ENCODE measurements at regions not wholly inside any gene's neighbourhood (a gene's known extent, or its start where the extent isn't known, plus 50 kb on each side); places are given as distances from the start of the nearest gene placed in this dataset.

GRCh38 chr5:7000310-7000709 is 287.1 kb downstream of the TENT4A start:
- TF ChIP-seq CTCF (IDR thresholded peaks at IDR 0.05; ENCODE audit: control extremely low read depth in 1 of 3, insufficient read depth in 1 of 3, low read depth in 1 of 3, low read length in 3 of 3): no peak
- TF ChIP-seq TAF1 (IDR thresholded peaks at IDR 0.05; ENCODE audit: low read depth, low read length): no peak
- TF ChIP-seq BRCA1 (IDR thresholded peaks at IDR 0.05; ENCODE audit: low read depth, low read length): no peak
- TF ChIP-seq POLR2AphosphoS5 (IDR thresholded peaks at IDR 0.05; ENCODE audit: low read depth, low read length): no peak
- TF ChIP-seq RXRA (IDR thresholded peaks at IDR 0.05; ENCODE audit: insufficient read depth, low read depth, low read length): no peak
- no peak for TF ChIP-seq EZH2 (IDR thresholded peaks at IDR 0.05; ENCODE audit: low read depth, low read length, severe bottlenecking)
- TF ChIP-seq CHD2 (IDR thresholded peaks at IDR 0.05; ENCODE audit: low read length): no peak
- TF ChIP-seq POLR2A (IDR thresholded peaks at IDR 0.05; ENCODE audit: control extremely low read depth in 1 of 2, low read depth in 2 of 2, low read length in 2 of 2): no peak
- TF ChIP-seq CHD1 (IDR thresholded peaks at IDR 0.05; ENCODE audit: low read depth, low read length): no peak
- TF ChIP-seq JUN (IDR thresholded peaks at IDR 0.05; ENCODE audit: low read depth, low read length): no peak
- no peak for TF ChIP-seq YY1 (IDR thresholded peaks at IDR 0.05; ENCODE audit: low read depth, low read length)

Data from H1 (cell line).